ENCODE measurements at regions not wholly inside any gene's neighbourhood (a gene's known extent, or its start where the extent isn't known, plus 50 kb on each side); places are given as distances from the start of the nearest gene placed in this dataset.
"Not testable (repeated sequence)": the region's sequence is repeated elsewhere in the genome, so short reads cannot be mapped to it uniquely, and the experiment has no call there.

DNA sequence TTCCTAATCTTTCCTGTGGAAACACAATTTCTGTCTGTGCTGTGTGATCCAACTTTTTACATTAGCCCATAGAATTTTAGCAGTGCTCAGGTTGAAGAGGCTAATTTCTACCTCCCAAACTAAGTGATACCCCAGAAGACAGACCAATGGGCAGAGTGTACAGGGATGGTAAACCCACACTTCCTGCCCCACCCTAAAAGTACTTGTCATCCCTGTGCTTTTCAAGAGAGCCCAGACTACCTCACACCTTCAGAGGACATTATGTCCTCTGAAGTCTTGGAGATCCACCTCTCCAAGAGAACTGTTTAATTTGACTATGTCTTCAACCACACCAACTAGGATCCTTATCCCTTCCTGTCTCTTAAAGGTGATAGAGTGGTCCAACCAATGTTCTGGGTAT, 82.0 kb upstream of the ACSL1 start:
- DNase-seq: no peak

DNA sequence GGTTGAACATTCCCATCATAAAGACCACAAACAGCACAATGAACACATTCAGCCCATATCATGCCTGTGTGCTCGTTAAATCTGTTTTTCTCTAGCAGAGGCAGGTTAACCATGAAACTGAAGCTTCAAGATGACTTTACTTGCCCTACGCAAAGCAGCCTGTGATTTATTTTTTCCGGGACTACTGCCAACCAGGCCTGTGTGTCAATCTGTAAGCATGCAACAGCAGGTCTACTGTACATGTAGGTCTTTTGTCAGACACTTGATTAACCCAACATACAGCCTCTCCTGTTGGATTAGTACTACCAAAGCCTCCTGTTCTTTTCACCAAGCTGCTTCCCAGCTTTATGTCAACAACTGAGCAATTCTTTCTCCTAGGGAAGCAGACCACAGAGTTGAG, 85.5 kb upstream of the ACSL1 start:
- DNase-seq: no peak

DNA sequence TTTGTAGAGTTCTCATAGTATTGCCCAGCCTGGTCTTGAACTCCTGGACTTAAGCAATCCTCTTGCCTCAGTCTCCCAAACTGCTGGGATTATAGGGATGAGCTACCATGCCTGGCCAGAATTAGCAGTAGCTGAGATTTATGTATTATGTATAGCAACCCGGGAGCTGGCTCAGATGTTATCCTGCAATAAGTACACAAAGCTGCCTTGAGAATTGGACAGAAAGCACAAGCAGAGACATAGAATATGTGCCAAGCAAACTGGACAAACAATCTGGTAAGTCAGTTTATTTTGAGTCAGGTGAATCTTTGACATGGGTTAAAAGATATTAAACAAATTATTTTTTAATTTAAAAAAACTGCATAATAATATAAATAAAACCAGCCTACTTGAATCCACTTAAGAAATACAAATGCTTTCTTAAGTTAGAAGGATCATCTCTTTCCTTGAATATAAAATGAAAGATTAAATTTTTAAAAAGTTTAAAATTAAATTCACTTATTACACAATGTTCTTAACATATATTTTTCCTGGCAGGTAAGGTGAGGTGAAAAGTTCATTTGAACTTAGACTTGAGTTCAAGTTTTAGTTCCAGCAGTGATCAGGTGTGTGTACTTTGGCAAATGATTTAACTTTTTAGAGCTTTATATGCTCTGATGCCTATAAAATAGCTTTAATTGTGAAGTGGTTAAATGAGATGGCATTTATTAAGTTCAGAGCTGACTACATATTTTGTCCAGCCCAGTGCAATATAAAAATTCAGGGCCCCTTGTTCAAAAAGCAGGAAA, 87.8 kb upstream of the ACSL1 start:
- DNase-seq: no peak

DNA sequence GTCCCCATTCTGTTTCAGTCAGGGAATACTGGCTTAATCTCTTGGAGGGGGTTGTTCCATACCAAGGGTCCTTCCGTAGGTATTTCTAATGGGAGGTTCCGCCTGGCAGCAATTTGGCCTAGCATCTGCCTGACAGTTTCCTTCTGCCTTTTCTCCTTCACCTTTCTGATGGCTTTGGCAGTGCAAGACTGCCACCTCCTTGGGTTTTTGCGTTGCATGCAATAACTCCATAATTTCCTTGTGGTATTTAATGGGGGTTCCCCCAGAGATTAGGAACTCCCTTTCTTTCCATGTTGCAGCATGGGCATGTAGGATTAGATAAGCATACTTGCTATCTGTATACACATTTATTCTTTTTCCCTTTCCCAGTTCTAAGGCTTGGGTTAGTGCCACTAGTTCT, 93.0 kb upstream of the ACSL1 start:
- not testable (repeated sequence) for DNase-seq

DNA sequence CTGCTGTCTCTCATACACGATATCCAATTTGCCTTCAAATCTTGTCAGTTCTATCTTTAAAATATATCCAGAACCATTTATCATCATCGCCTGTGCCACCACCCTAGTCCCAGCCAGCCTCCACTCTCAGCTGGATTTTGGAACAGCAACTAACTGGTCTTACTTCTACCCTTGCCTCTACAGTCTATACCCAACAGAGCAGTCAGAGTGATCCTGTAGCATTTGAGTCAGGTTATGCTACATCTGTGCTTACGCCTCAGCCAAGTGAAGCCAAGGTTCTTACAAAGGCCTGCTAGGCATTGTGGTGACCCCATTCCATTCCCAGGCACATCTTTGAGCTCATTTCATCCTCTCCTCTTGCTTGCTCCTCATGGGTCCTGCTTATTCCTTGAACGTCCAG, 95.7 kb upstream of the ACSL1 start:
- DNase-seq: no peak

DNA sequence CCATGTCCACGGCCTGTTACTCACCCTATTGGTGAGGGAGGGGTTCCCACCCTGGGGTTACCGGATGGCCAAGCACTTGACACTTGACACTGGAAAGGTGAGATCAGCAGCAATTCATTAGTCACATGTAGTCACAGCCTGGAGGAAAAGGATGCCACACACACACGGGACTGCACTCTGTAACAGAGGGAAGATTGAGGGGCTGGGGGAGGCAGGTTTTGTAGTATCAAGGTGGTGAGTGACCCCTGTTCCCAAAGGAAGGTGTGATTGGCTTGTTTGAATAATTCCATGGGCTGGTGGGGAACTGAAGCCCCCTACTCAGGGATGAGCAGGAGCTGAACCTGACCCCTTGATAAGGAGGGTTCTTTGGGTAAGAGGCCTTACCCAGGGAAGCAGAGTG, 96.0 kb upstream of the HELT start:
- DNase-seq: no peak

DNA sequence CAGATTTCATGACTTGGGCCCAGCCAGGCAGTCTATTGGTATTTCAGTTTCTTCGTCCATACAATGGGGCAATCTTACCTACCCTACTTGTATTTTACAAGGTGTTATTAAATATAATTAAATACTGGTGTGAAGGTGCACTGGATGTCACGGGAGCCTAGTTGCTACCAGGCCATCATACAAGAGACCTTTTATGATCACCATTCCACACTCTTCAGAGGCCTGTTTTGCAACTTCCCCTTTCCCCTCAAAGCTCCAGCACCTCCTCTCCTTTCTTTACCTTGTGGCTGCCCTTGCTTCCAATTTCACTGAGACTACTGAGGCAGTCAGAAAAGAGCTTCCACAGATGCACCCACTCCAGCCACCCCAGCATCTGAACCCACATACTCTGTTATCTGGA, 93.8 kb upstream of the HELT start:
- no peak for DNase-seq

DNA sequence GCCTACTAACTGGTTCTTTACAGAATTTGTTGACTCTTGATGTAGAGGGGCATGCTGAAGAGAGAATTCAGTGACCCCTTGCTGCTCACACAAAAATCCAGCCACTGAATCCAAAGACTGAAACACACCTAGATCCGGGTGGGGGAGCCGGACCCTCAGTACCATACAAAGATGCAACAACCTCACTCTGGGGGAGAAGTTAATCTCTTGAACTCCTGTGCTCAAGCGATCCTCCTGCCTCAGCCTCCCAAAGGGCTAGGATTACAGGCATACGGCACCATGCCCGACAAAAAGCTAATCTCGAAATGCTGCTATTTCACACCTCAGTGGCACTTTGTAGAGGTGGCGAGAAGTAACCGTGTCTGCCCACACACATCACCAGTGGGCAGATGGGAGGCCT, 88.8 kb upstream of the HELT start:
- no peak for DNase-seq

DNA sequence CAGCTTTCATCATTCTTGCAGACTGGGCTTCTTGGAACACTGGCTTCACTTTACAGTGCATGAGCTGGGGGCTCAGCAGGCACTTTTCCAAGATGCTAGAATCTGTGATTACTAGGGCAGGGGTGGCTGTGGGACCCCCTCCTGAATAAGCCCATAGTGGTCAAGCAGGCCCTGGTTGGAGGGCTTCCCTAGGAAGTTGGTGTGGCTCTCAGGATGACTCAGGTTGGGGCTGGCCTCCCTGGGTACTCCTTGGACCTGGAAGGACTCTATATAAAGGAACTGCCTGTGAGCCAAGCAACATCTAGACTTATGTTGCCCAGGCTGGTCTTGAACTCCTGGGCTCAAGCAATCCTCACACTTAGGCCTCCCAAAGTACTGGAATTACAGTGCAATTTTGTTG, 88.3 kb upstream of the HELT start:
- DNase-seq: no peak

DNA sequence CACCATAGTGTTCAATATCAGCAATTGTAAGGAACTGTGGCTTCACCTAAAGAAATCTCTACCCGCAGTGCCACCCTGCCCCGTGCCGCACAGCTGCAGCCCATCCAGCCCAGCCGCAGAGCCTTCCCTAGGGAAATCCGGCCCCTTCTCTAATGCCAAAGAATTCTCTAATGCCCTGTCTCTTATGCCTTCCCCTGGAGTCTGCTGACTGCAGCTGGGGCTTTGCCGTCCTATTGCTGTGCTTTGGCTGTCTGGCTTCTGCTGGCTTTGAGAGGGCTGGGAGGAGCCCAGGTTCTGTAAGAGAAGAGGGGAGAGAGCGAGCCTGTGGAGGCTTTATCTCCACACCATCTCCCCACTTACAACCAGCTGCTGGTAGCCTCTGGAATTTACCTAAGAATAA, 85.9 kb upstream of the HELT start:
- DNase-seq: no peak

DNA sequence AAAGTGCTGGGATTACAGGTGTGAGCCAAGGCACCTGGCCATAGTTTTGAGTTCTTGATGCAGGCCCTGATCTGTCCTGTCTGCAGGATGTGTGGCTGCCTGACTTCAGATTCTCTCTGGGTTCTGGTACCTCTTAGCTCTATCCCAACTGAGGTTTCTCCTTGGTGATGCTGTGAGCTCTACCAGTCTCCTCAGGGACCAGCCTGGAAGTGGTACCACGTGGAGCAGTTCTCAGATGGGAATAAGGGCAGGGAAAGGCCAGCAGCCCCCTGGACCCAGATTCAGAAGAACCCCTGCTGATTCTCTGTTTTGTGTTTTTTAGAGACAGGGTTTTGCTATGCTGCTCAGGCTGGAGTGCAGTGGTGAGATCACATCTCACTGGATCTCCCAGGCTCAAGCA, 85.0 kb upstream of the HELT start:
- DNase-seq: no peak

DNA sequence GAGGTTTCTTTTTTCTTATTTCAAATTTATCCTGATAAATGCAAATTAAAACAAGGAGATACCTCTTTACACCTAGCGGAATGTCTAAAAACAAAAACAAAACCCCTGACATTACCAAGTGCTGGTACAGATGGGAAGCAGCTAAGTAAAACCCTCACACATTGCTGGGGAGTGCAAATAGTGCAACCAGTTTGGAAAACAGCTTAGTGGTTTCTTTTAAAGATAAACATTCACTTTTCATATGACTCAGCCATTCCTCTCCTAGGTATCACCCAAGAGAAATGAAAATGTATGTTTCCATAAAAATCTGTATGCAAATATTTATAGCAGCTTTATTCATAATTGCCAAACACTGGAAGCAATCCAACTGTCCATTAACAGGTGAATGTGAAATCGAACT, 84.1 kb upstream of the HELT start:
- DNase-seq: no peak

DNA sequence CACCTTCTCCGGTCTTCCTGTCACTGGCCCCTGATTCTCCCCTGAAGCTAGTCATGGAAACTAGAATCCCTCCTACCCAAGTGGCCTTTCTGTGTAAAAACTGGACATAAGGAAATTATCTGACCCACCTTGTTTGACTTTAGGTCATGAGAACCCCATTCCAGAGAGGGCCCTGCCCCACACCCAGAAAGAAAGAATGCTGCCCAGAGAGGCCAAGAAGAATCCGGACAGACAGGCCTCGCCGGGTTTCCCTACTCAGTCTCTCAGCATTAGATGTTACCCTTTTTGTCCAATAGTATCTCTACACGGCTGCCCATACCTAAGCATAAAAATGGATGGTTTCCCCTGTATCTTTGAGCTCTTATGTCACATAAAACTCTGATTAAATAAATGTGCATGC, 83.3 kb upstream of the HELT start:
- no peak for DNase-seq

DNA sequence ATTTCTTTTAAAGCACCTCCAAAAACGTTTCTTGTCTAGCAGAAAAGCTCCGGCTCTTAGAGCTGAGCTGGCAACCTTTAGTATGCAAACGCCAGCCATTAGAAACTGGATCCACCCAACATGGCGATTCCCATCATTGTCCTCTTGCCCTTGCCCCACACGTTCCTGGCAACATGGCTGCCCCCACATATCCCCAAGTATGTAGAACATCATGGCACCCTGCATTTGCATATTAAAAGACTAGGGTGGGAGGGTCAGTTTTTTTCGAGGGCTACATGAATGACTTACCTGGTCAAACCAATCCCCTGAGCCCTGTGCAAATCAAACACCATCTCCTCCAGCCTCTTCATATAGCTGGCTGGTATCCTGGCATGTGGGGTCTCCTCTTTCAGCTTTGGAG, 82.2 kb upstream of the HELT start:
- no peak for DNase-seq

DNA sequence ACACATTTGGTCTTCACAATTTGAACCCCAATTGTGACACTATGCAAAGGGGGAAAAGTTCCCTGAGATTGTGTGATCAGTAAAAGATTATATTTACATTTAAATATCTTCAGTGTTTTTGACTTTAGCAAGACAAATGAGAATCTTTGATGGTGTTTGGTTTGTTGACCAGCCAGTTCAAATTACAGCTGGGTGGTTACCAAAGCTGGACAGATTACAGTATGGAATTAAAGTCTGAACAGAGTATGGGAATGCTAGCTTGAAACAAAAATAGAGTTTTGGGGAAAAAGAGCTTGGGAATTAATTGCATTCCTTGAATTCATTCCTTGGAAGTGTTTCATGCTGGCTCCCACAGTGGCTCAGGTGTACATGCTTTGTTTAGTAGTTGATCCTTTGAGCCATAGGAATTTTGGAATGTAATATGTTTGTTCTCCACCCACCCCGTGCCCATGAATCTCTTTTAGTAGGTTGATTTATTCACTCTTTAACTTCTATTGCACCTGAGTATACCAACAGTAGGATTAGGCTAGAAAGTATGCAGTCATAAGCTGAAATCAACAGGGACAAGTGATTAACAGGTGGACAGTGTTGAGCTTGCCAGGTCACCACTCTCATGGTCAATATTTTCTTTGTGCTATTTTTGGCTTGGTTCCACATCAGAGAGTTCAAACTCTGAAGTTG, 81.1 kb upstream of the HELT start:
- no peak for DNase-seq

DNA sequence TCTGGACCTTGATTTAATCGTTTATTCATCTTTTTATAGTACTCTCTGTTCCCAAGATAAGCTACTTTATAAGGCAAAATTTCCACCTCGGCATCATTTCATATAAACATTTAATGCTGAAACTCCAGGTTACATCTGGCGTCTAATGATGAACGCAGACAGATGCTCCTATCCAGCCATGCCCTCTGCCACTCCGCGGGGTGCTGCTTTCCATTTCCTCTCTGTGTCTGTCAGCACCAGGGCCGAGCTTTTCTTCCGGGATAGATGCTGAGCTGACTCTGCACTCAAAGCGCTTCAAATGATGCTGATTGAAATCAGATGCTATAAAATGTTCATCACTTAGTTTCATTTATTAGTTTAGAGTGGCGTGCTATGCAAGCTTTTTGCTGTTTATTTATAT, 80.5 kb upstream of the HELT start:
- no peak for DNase-seq

DNA sequence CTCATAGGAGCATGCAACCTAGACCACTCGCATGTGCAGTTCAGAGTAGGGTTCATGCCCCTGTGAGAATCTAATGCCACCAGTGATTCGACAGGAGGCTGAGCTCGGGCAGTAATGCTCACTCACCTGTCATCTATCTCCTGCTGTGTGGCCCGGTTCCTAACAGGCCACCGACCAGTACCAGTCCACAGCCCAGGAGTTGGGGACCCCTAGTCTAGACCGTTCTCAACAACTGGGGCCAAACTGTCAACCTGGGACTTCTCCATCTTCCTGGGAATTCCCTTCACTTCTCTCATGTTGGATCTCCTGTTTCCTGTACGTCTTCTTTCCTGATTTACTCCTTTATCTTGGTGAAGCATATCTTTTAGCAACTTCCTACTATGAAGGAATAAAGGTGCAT, 79.4 kb upstream of the HELT start:
- DNase-seq: no peak

DNA sequence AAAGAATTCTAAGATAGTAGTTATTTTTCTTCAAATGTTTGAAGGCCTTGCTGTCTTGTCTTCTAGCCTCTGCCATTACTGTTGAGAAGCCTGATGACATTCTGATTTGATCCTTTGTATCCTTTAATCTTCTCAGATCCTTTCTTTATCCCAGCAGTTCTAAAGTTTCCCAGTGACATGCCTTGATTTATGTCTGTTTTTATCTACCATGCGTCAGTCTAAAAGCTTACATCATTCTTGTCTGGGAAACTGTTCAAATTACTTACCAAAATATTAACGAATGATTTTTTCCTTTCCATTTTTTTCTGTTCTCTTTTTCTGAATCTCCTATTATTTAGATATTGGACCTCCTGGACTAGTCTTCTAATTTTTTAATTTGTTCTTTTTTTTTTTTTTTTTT, 78.3 kb upstream of the HELT start:
- DNase-seq: no peak

DNA sequence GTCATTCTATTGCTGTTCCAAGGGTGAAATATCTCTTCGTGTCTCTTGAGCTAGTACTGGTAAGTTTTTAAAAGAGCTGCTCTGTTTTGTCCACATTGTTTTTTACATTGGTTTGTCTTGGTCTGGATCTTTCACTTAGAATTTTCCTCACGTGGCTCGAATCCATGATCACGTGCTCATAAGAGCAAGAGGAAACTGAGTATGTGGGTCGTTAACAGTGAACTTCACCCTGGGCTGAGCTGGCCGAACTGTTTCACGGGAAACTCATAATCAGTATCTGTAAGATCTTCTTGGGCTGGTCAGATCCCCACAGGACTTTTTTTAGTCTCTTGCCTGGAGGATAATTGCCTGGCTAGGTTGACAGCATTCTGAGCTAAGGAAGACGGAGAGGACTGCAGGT, 77.8 kb upstream of the HELT start:
- no peak for DNase-seq

DNA sequence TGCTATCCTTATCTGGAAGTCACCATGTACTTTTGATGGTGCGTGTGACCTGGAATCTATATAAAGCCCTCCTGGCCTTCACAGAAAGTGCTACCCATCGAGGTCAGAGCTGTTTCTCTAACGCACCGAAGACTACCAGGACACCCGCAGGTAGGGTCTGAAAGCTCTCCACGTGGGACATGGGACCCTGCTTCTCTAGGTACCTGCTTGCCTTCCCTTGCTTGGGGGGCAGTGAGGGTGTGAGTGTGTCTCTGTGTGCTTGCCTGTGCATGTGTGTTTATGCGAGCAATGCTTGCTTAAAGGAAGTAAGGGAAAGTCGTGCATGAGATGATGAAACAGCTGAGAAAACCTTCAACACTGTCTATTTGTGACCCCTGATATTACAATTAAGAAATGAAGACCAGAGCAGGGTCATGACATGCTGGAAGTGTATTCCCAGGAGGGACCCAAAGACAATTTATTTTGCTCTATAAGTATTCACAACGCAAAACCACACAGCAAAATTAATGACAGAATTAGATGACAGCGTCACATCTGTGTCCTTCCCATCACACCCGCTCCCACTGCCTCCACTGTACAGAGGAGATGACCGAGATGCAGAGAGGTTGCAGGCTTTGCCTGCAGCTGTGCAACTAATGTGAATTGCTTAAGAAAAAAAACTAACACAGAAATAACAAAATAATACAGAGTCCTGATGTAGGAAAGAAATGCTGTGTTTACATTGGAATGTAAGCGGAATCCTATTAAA, 76.4 kb upstream of the HELT start:
- DNase-seq: no peak

DNA sequence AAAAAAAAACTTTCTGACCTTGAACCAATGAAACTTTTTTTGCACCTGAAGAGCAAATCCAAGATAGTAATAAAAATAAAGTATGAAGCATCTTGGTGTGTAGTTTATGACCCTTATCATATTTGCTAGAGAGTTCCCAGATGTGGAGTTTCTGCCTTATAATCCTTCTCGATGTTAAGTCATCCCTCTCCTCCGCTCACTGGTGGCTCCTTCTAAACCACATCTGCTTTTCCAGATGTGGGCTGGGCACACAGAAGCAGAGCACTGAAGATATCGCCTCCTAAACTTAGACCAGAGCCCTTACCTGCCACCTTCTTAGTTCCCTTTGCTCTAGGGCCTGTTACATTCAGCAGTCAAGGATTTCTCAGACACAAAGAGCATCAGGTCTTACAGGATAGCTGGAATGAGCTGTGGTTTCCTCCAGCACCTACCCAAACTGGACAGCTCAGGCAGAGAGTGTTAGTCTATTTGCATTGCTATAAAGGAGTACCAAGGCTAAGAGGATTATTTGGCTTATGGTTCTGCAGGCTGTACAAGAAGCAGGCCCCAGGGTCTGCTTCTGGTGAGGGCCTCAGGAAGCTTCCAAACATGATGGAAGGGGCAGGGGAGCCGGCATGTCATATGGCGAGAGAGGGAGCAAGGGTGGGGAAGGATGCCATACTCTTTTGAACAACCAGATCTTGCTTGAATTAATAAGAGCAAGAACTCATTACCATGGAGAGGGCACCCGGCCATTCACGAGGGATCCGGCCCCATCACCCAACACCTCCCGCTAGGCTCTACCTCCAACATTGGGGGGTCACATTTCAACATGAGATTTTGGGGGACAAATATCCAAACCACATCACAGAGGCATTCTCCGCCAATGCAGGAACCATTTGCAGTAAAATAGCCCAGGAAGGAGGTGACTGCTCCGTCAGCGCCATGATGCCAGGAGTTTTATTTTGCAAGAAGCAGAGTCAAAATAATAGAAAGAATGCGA, 75.6 kb upstream of the HELT start:
- no peak for DNase-seq

DNA sequence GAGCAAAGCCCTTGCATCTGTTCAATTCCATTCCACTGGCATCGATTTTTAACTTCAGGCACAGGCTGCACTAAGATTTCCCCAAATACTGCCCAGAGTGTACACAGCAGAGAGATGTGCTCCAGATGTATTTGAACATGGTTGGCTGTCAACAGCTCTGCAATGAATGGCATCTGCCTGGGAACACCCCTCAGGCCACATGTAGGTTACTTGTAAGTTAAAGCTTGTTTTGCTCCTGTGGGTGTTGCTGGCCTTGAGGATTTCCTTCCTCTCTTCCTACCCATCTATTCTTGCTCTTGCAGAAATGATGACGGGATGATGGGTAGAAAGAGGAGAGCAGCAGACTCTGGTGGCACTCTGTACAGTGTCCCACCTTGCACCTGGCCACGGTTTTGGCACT, 69.3 kb upstream of the HELT start:
- no peak for DNase-seq
